ENCODE measurements at regions not wholly inside any gene's neighbourhood (a gene's known extent, or its start where the extent isn't known, plus 50 kb on each side); places are given as distances from the start of the nearest gene placed in this dataset.

GRCh38 chr2:14064346-14064745 is 568.2 kb upstream of the LRATD1 start:
- Histone ChIP-seq H4K5ac (ENCODE audit: insufficient read length, low read depth, low read length) (no peak overlapping the region), H3K4me2 (ENCODE audit: insufficient read depth, insufficient read length, low read length) (no peak overlapping the region), H3K79me1 (ENCODE audit: insufficient read depth, low read depth, low read length, poor library complexity, severe bottlenecking) (no peaks in the 10 kb centered on the region), H3K18ac (ENCODE audit: insufficient read length, low read depth, low read length) (no peak overlapping the region), H2AFZ (ENCODE audit: low read length) (no peak overlapping the region), H3K27me3 (ENCODE audit: insufficient read depth, low read length) (no peaks in the 10 kb centered on the region), H3K14ac (ENCODE audit: insufficient read depth, low read length) (no peak overlapping the region), H2AK5ac (ENCODE audit: insufficient read length, low read length) (no peak overlapping the region), H3K4me1 (ENCODE audit: insufficient read depth, low read length) (no peaks in the 10 kb centered on the region), H2BK20ac (ENCODE audit: low read depth, low read length, poor library complexity, severe bottlenecking) (no peak overlapping the region), H2BK12ac (ENCODE audit: insufficient read length, low read depth, low read length) (no peak overlapping the region), H2BK15ac (ENCODE audit: low read depth, low read length) (no peak overlapping the region), H2BK5ac (ENCODE audit: insufficient read length, low read length) (no peak overlapping the region), H3K4ac (ENCODE audit: low read depth, low read length) (no peak overlapping the region), H3K9me3 (ENCODE audit: control insufficient read depth, low read depth, low read length) (no peaks in the 10 kb centered on the region), H3K27ac (ENCODE audit: insufficient read length, low read depth, low read length) (no peak overlapping the region), H3K23me2 (ENCODE audit: insufficient read length, low read depth, low read length, poor library complexity, severe bottlenecking) (no peaks in the 10 kb centered on the region), H3K56ac (ENCODE audit: insufficient read length, low read depth, low read length) (no peak overlapping the region), H4K91ac (ENCODE audit: insufficient read length, low read depth, low read length) (no peak overlapping the region), H2BK120ac (ENCODE audit: low read depth, low read length, poor library complexity, severe bottlenecking) (no peak overlapping the region), H3K9ac (ENCODE audit: extremely low read depth, insufficient read length, low read length) (no peak overlapping the region), H3T11ph (ENCODE audit: low read length) (no peak overlapping the region), H3K23ac (ENCODE audit: insufficient read length, low read depth, low read length) (no peak overlapping the region), H4K20me1 (ENCODE audit: control insufficient read depth, insufficient read depth, insufficient read length) (no peaks in the 10 kb centered on the region), H4K8ac (replicated peaks; ENCODE audit: insufficient read length, low read depth, low read length) (no peak overlapping the region), H3K79me2 (ENCODE audit: insufficient read depth, low read length) (no peaks in the 10 kb centered on the region)
- H3K36me3 Mint-ChIP-seq (ENCODE audit: insufficient read depth in 1 of 3, low read depth in 3 of 3): no peaks in the 10 kb centered on the region
- no peaks in the 10 kb centered on the region for H3K4me1 Mint-ChIP-seq
- H3K4me3 Mint-ChIP-seq: no peak overlapping the region
- no peak for TF ChIP-seq CTCF (conservative IDR thresholded peaks at IDR 0.05)
- no peaks in the 10 kb centered on the region for H3K9me3 Mint-ChIP-seq
- no CpG with 5 or more reads among the region's 2 CpGs for WGBS (ENCODE audit: extremely low coverage, insufficient read length, low lambda C conversion rate)
- no peak for DNase-seq
- H3K27me3 Mint-ChIP-seq (ENCODE audit: low read depth): no peaks in the 10 kb centered on the region; the same call in 1 of the 2 replicates
- H3K27ac Mint-ChIP-seq: no peak overlapping the region
